ENCODE measurements at regions not wholly inside any gene's neighbourhood (a gene's known extent, or its start where the extent isn't known, plus 50 kb on each side); places are given as distances from the start of the nearest gene placed in this dataset.

- TF ChIP-seq CTCF (IDR thresholded peaks at IDR 0.05) = no peak
- no peak for TF ChIP-seq EZH2phosphoT487 (IDR thresholded peaks at IDR 0.05)
- TF ChIP-seq EZH2 (IDR thresholded peaks at IDR 0.05) = no peak
Observed at GRCh38 chr6:1250489-1251197, 61.3 kb upstream of the FOXQ1 start.
